ENCODE measurements at regions not wholly inside any gene's neighbourhood (a gene's known extent, or its start where the extent isn't known, plus 50 kb on each side); places are given as distances from the start of the nearest gene placed in this dataset.
A peak's percentile ranks its signal among the peaks of the same experiment; 100 is the strongest.

DNA sequence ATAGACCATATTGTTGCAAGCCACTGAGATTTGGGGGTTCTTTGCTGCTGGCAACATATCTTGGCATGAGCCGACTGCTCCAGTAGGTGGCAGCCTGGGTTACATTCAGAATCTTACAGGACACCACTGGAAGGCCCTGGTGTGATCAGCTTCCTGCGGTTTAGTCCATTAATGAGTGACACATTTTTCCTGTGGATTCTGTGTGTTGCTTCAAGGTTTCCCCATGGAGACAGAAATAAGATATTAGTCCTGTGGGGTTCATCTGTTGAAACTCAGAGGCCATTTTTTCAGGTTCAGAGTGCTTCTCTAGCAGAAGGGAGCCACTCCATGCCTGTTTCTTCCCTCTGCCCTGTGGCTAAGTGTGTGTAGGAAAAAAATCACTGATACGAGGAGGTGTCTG, 116.2 kb downstream of the MFSD1 start:
- WGBS (ENCODE audit: insufficient coverage, low coverage, missing lambda C conversion rate), result 0% methylated on average over 3 of the region's 3 CpGs
- Histone ChIP-seq H3K4me2 (ENCODE audit: insufficient read depth, low read length) (no peak overlapping the region), H3K9me3 (replicated peaks; ENCODE audit: control insufficient read depth, insufficient read depth, low read depth, low read length) (no peaks in the 10 kb centered on the region), H2AFZ (ENCODE audit: low read depth, low read length) (no peak overlapping the region), H3K4me3 (no peak overlapping the region), H3K79me2 (ENCODE audit: control insufficient read depth, insufficient read depth, low read length) (no peaks in the 10 kb centered on the region), H4K20me1 (replicated peaks; ENCODE audit: control insufficient read depth, insufficient read depth, low read length) (no peaks in the 10 kb centered on the region), H3K4me1 (replicated peaks in 1 of 2; ENCODE audit: control insufficient read depth in 2 of 2, insufficient read depth in 2 of 2, low read length in 2 of 2) (no peaks in the 10 kb centered on the region), H3K27me3 (ENCODE audit: control insufficient read depth in 2 of 2, insufficient read depth in 2 of 2, low read length in 2 of 2) (no peaks in the 10 kb centered on the region), H3K9ac (ENCODE audit: insufficient read depth in 1 of 2, low read depth in 2 of 2, low read length in 2 of 2) (no peak overlapping the region), H3K27ac (ENCODE audit: extremely low read depth, low read depth, low read length) (no peak overlapping the region), H3K9me1 (ENCODE audit: control insufficient read depth, insufficient read depth, low read length) (no peaks in the 10 kb centered on the region), H3K36me3 (ENCODE audit: control insufficient read depth, insufficient read depth, low read length) (no peaks in the 10 kb centered on the region)
- in situ Hi-C loops (cut with MboI), result no loop called here
- FAIRE-seq (peak; percentile 90), DNase-seq (ENCODE audit: extremely low read depth in 1 of 4, low spot score in 3 of 4) (peak; percentile 28 to 55 (median 34)), ATAC-seq (peak; percentile 93)
- BruUV-seq (replicated peaks), result no TSS peak
- intact Hi-C loops (cut with micrococcal nuclease), result loop anchor here (2.0 kb wide), 2 partner anchors 335 to 343 kb away; no protein-coding TSS in a partner anchor
- ChIA-PET POLR2A (no interaction called here), CTCF (ENCODE audit: low intra/inter-chr PET ratio) (interaction anchor here (0.5 to 1.3 kb wide), 3 partner anchors 12 to 335 kb away, joined by 3 to 5 read pairs (median 4); no protein-coding TSS in a partner anchor)
- no peak for TF ChIP-seq NR1H2 (CRISPR knock-in tag; IDR thresholded peaks at IDR 0.05)
- TF ChIP-seq, protein P1, sequence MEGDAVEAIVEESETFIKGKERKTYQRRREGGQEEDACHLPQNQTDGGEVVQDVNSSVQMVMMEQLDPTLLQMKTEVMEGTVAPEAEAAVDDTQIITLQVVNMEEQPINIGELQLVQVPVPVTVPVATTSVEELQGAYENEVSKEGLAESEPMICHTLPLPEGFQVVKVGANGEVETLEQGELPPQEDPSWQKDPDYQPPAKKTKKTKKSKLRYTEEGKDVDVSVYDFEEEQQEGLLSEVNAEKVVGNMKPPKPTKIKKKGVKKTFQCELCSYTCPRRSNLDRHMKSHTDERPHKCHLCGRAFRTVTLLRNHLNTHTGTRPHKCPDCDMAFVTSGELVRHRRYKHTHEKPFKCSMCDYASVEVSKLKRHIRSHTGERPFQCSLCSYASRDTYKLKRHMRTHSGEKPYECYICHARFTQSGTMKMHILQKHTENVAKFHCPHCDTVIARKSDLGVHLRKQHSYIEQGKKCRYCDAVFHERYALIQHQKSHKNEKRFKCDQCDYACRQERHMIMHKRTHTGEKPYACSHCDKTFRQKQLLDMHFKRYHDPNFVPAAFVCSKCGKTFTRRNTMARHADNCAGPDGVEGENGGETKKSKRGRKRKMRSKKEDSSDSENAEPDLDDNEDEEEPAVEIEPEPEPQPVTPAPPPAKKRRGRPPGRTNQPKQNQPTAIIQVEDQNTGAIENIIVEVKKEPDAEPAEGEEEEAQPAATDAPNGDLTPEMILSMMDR (IDR thresholded peaks at IDR 0.05 in 2 of 3, conservative IDR thresholded peaks at IDR 0.05 in 1 of 3; ENCODE audit: insufficient read depth in 2 of 3, low read depth in 1 of 3, low read length in 3 of 3), result peak; percentile 49 to 69 (median 62)
- no peak for TF ChIP-seq THRAP3 (IDR thresholded peaks at IDR 0.05; ENCODE audit: borderline replicate concordance)
- no peak for TF ChIP-seq MTA3 (IDR thresholded peaks at IDR 0.05; ENCODE audit: borderline replicate concordance)
- TF ChIP-seq SMC3 (conservative IDR thresholded peaks at IDR 0.05; ENCODE audit: insufficient read depth, low read depth, low read length), result peak; percentile 39; the same call in 1 of the 2 replicates
- no peak for TF ChIP-seq RERE (CRISPR knock-in tag; IDR thresholded peaks at IDR 0.05; ENCODE audit: borderline replicate concordance)
- no peak for TF ChIP-seq HIVEP1 (CRISPR knock-in tag; IDR thresholded peaks at IDR 0.05)
- peak; percentile 26 for TF ChIP-seq CTCFL (IDR thresholded peaks at IDR 0.05; ENCODE audit: borderline replicate concordance, insufficient read depth, low read depth, low read length, poor library complexity, severe bottlenecking)
- no peak for TF ChIP-seq CC2D1A (IDR thresholded peaks at IDR 0.05)
- TF ChIP-seq NCOA4 (IDR thresholded peaks at IDR 0.05; ENCODE audit: partially characterized antibody), result no peak
- no peak for TF ChIP-seq ZNF668 (CRISPR knock-in tag; IDR thresholded peaks at IDR 0.05)
- no peak for TF ChIP-seq RBM22 (IDR thresholded peaks at IDR 0.05; ENCODE audit: low read depth, low read length, poor library complexity, severe bottlenecking)
- no peak for TF ChIP-seq RUNX1 (IDR thresholded peaks at IDR 0.05; ENCODE audit: low read depth)
